ENCODE measurements at regions not wholly inside any gene's neighbourhood (a gene's known extent, or its start where the extent isn't known, plus 50 kb on each side); places are given as distances from the start of the nearest gene placed in this dataset.
"Not testable (repeated sequence)": the region's sequence is repeated elsewhere in the genome, so short reads cannot be mapped to it uniquely, and the experiment has no call there.

- H3K36me3 Mint-ChIP-seq (ENCODE audit: low read depth) = no peaks in the 10 kb centered on the region
- intact Hi-C loops (cut with micrococcal nuclease) = no loop called here
- no peaks in the 10 kb centered on the region for H3K27me3 Mint-ChIP-seq
- no peaks in the 10 kb centered on the region for H3K9me3 Mint-ChIP-seq
- no peaks in the 10 kb centered on the region for H3K4me1 Mint-ChIP-seq (ENCODE audit: low read depth)
- no peak overlapping the region for H3K4me3 Mint-ChIP-seq
- H3K27ac Mint-ChIP-seq = no peak overlapping the region
Observed at GRCh38 chr3:29171043-29171990, 109.6 kb upstream of the RBMS3 start.

GRCh38 chr3:29176501-29176900 lies 104.4 kb upstream of the RBMS3 start:
- intact Hi-C loops (cut with micrococcal nuclease) = no loop called here
- Mint-ChIP-seq H3K9me3 (peaks cover 10% of the 10 kb centered on the region), H3K27me3 (no peaks in the 10 kb centered on the region), H3K36me3 (ENCODE audit: low read depth) (no peaks in the 10 kb centered on the region), H3K27ac (no peak overlapping the region), H3K4me3 (no peak overlapping the region), H3K4me1 (ENCODE audit: low read depth) (no peaks in the 10 kb centered on the region)

GRCh38 chr3:29178809-29179793 lies 101.8 kb upstream of the RBMS3 start:
- Mint-ChIP-seq H3K36me3 (ENCODE audit: low read depth) (no peaks in the 10 kb centered on the region), H3K4me3 (no peak overlapping the region), H3K27ac (no peak overlapping the region), H3K4me1 (ENCODE audit: low read depth) (no peaks in the 10 kb centered on the region), H3K9me3 (peaks cover 10% of the 10 kb centered on the region), H3K27me3 (no peaks in the 10 kb centered on the region)
- intact Hi-C loops (cut with micrococcal nuclease) = no loop called here

- no peaks in the 10 kb centered on the region for H3K4me1 Mint-ChIP-seq (ENCODE audit: low read depth)
- peaks cover 10% of the 10 kb centered on the region for H3K9me3 Mint-ChIP-seq
- no peaks in the 10 kb centered on the region for H3K36me3 Mint-ChIP-seq (ENCODE audit: low read depth)
- H3K27me3 Mint-ChIP-seq = no peaks in the 10 kb centered on the region
- no peak overlapping the region for H3K27ac Mint-ChIP-seq
- intact Hi-C loops (cut with micrococcal nuclease) = no loop called here
- H3K4me3 Mint-ChIP-seq = no peak overlapping the region
Observed at GRCh38 chr3:29181149-29181780, 99.6 kb upstream of the RBMS3 start.

- Mint-ChIP-seq H3K4me3 (no peak overlapping the region), H3K36me3 (ENCODE audit: low read depth) (no peaks in the 10 kb centered on the region), H3K4me1 (ENCODE audit: low read depth) (no peaks in the 10 kb centered on the region), H3K27ac (no peak overlapping the region), H3K9me3 (peaks cover 10% of the 10 kb centered on the region), H3K27me3 (no peaks in the 10 kb centered on the region)
- intact Hi-C loops (cut with micrococcal nuclease) = no loop called here
Observed at GRCh38 chr3:29181872-29182271, 99.0 kb upstream of the RBMS3 start.

- H3K4me3 Mint-ChIP-seq; H3K27ac Mint-ChIP-seq; H3K36me3 Mint-ChIP-seq (ENCODE audit: low read depth); H3K4me1 Mint-ChIP-seq (ENCODE audit: low read depth); H3K9me3 Mint-ChIP-seq; H3K27me3 Mint-ChIP-seq; intact Hi-C loops (cut with micrococcal nuclease): not testable (repeated sequence)
Observed at GRCh38 chr3:29182828-29183227, 98.0 kb upstream of the RBMS3 start.

- Mint-ChIP-seq H3K4me1 (ENCODE audit: low read depth) (no peaks in the 10 kb centered on the region), H3K36me3 (ENCODE audit: low read depth) (no peaks in the 10 kb centered on the region), H3K9me3 (peaks cover 10% of the 10 kb centered on the region), H3K27me3 (no peaks in the 10 kb centered on the region), H3K4me3 (no peak overlapping the region), H3K27ac (no peak overlapping the region)
- intact Hi-C loops (cut with micrococcal nuclease) = no loop called here
Observed at GRCh38 chr3:29183346-29184087, 97.4 kb upstream of the RBMS3 start.

GRCh38 chr3:29185706-29186105 lies 95.2 kb upstream of the RBMS3 start:
- H3K4me3 Mint-ChIP-seq = no peak overlapping the region
- H3K9me3 Mint-ChIP-seq = peaks cover under 1% of the 10 kb centered on the region
- no peaks in the 10 kb centered on the region for H3K36me3 Mint-ChIP-seq (ENCODE audit: low read depth)
- H3K4me1 Mint-ChIP-seq (ENCODE audit: low read depth) = no peaks in the 10 kb centered on the region
- H3K27ac Mint-ChIP-seq = no peak overlapping the region
- intact Hi-C loops (cut with micrococcal nuclease) = no loop called here
- no peaks in the 10 kb centered on the region for H3K27me3 Mint-ChIP-seq

GRCh38 chr3:29186131-29186599 lies 94.7 kb upstream of the RBMS3 start:
- intact Hi-C loops (cut with micrococcal nuclease) = no loop called here

GRCh38 chr3:29186982-29187725 lies 93.7 kb upstream of the RBMS3 start:
- no peak overlapping the region for H3K27ac Mint-ChIP-seq
- H3K27me3 Mint-ChIP-seq = no peaks in the 10 kb centered on the region
- intact Hi-C loops (cut with micrococcal nuclease) = no loop called here
- H3K36me3 Mint-ChIP-seq (ENCODE audit: low read depth) = no peaks in the 10 kb centered on the region
- peaks cover 9% of the 10 kb centered on the region for H3K9me3 Mint-ChIP-seq
- no peak overlapping the region for H3K4me3 Mint-ChIP-seq
- H3K4me1 Mint-ChIP-seq (ENCODE audit: low read depth) = no peaks in the 10 kb centered on the region

More at GRCh38 chr3:29186131-29186599, 94.7 kb upstream of the RBMS3 start:
- H3K27me3 Mint-ChIP-seq = no peaks in the 10 kb centered on the region
- no peaks in the 10 kb centered on the region for H3K4me1 Mint-ChIP-seq (ENCODE audit: low read depth)
- H3K27ac Mint-ChIP-seq = no peak overlapping the region
- peaks cover 5% of the 10 kb centered on the region for H3K9me3 Mint-ChIP-seq
- no peaks in the 10 kb centered on the region for H3K36me3 Mint-ChIP-seq (ENCODE audit: low read depth)
- H3K4me3 Mint-ChIP-seq = no peak overlapping the region

- H3K4me1 Mint-ChIP-seq (ENCODE audit: low read depth) = no peaks in the 10 kb centered on the region
- peaks cover 15% of the 10 kb centered on the region for H3K9me3 Mint-ChIP-seq
- H3K4me3 Mint-ChIP-seq = no peak overlapping the region
- intact Hi-C loops (cut with micrococcal nuclease) = no loop called here
- H3K27me3 Mint-ChIP-seq = no peaks in the 10 kb centered on the region
- H3K27ac Mint-ChIP-seq = no peak overlapping the region
- no peaks in the 10 kb centered on the region for H3K36me3 Mint-ChIP-seq (ENCODE audit: low read depth)
Observed at GRCh38 chr3:29189328-29189727, 91.5 kb upstream of the RBMS3 start.

- Mint-ChIP-seq H3K4me1 (ENCODE audit: low read depth) (no peaks in the 10 kb centered on the region), H3K36me3 (ENCODE audit: low read depth) (no peaks in the 10 kb centered on the region), H3K9me3 (peaks cover 33% of the 10 kb centered on the region), H3K27ac (no peak overlapping the region), H3K4me3 (no peak overlapping the region), H3K27me3 (no peaks in the 10 kb centered on the region)
- intact Hi-C loops (cut with micrococcal nuclease) = no loop called here
Observed at GRCh38 chr3:29194139-29194538, 86.7 kb upstream of the RBMS3 start.

GRCh38 chr3:29195056-29195455 lies 85.8 kb upstream of the RBMS3 start:
- Mint-ChIP-seq H3K27ac (no peak overlapping the region), H3K9me3 (peaks cover 33% of the 10 kb centered on the region), H3K36me3 (ENCODE audit: low read depth) (no peaks in the 10 kb centered on the region), H3K27me3 (no peaks in the 10 kb centered on the region), H3K4me1 (ENCODE audit: low read depth) (no peaks in the 10 kb centered on the region), H3K4me3 (no peak overlapping the region)
- intact Hi-C loops (cut with micrococcal nuclease) = no loop called here

Measured in dendritic cell treated with granulocyte-macrophage colony-stimulating factor and Interleukin-4, amounts not matched to agents 40 ng/mL and 50 ng/mL, for 4 days (primary cell).